ENCODE measurements at regions not wholly inside any gene's neighbourhood (a gene's known extent, or its start where the extent isn't known, plus 50 kb on each side); places are given as distances from the start of the nearest gene placed in this dataset.

GRCh38 chr7:159237022-159237653, 92.5 kb upstream of the VIPR2 start:
- no peak for TF ChIP-seq POLR2A (IDR thresholded peaks at IDR 0.05)
- no peak for TF ChIP-seq CTCF (IDR thresholded peaks at IDR 0.05 in 4 of 5, conservative IDR thresholded peaks at IDR 0.05 in 1 of 5)
- DNase-seq: no peak
- H3K27ac ChIP-seq: no peak overlapping the region
- in situ Hi-C loops (cut with MboI; ENCODE audit: low sequenced_read_pairs in 4 of 4): no loop called here
- H3K9me3 ChIP-seq: no peaks in the 10 kb centered on the region
- ATAC-seq: no peak
- H3K4me3 ChIP-seq: no peak overlapping the region
- no peaks in the 10 kb centered on the region for H3K4me1 ChIP-seq
- H3K27me3 ChIP-seq: no peaks in the 10 kb centered on the region
- no peaks in the 10 kb centered on the region for H3K36me3 ChIP-seq
- intact Hi-C loops (cut with DNase I; ENCODE audit: low total_unique reads): no loop called here

DNA sequence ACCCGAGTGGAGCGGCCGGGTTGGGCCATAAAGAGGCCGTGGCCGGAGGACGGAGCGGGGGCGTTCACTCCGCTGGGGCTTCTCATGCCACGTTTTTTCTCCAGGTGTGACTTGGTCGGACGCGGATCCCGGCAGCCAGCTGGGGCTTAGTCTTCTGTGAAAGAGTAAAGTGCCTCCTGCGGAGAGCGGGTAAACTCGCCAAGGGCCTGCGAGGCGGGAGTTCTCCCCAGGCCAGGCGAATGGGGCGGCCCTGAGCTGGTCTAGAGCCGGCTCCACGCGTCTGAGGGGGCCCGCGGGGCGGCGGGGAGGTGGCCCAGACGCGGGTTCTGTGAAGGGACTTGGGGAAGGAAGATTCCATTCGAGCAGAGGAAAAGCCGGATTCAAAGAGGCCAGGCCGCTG, 86.3 kb upstream of the VIPR2 start:
- no peak for DNase-seq
- in situ Hi-C loops (cut with MboI; ENCODE audit: low sequenced_read_pairs in 4 of 4) (no loop called here), intact Hi-C loops (cut with DNase I; ENCODE audit: low total_unique reads) (no loop called here)
- TF ChIP-seq POLR2A (IDR thresholded peaks at IDR 0.05) (no peak), CTCF (IDR thresholded peaks at IDR 0.05 in 4 of 5, conservative IDR thresholded peaks at IDR 0.05 in 1 of 5) (no peak)
- no peak overlapping the region for H3K27ac ChIP-seq
- H3K4me1 ChIP-seq: no peaks in the 10 kb centered on the region
- H3K4me3 ChIP-seq: no peak overlapping the region
- no peaks in the 10 kb centered on the region for H3K36me3 ChIP-seq
- no peak for ATAC-seq
- no peaks in the 10 kb centered on the region for H3K27me3 ChIP-seq
- no peaks in the 10 kb centered on the region for H3K9me3 ChIP-seq

DNA sequence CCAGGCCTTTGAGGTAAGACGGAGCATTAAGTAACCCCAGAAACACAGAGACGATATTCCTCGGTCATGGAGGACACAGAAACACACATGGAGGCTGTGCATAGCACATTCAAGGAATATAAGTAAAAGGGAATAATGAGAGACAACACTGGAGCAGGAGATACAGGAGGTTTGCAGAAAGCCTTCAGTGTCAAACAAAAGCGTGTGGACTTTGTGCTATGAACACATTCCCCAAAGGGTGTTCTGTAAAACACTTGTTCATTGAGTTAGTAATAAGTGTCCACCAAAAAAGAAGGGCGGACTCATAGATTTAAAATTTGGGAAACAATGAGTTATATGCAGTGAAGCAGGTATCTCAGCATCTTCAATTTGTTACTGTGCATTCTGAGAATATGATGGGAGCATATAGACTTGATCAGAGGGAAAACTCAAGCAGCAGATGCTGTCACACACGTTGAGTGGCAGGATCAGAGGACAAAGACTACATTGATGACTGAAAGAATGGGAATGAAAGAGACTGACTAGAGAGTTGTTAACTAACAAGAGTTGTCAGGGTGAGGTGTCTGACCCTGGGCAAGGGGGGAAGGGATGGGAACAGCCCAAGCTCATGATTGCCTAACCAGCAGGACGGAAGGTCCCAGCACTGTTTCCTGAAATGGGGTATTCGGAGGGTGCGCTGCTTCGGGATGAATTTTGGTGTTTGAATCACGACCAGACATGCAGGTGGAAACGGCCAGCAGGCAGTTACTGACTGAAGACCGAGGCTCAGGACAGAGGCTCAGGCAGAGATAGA, 85.2 kb upstream of the VIPR2 start:
- intact Hi-C loops (cut with DNase I; ENCODE audit: low total_unique reads): no loop called here
- no peak for ATAC-seq
- H3K4me1 ChIP-seq: no peaks in the 10 kb centered on the region
- no peaks in the 10 kb centered on the region for H3K36me3 ChIP-seq
- TF ChIP-seq CTCF (IDR thresholded peaks at IDR 0.05 in 4 of 5, conservative IDR thresholded peaks at IDR 0.05 in 1 of 5) (no peak), POLR2A (IDR thresholded peaks at IDR 0.05) (no peak)
- no peak overlapping the region for H3K4me3 ChIP-seq
- H3K27ac ChIP-seq: no peak overlapping the region
- no peaks in the 10 kb centered on the region for H3K9me3 ChIP-seq
- in situ Hi-C loops (cut with MboI; ENCODE audit: low sequenced_read_pairs in 4 of 4): no loop called here
- no peaks in the 10 kb centered on the region for H3K27me3 ChIP-seq
- no peak for DNase-seq

DNA sequence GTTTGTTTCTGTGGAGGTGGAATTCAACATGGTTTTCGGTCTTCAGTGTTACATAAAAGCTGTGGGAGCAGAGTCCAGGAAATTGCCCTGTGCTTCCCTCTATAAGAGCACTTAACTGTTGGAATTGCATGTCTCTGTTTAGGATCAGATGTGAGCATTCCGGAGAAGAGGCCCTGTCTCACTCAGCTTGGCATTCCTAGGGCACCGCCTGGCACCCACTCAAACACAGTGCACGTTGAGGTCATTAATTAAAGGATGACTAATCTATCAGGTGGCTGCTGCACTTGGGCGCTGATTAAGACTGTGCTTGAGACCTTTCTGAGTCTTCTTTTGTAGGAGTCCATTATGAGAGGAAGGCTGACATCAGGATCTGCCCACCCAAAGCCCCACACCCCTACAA, 82.8 kb upstream of the VIPR2 start:
- ATAC-seq (no peak), DNase-seq (no peak)
- no peak overlapping the region for H3K4me3 ChIP-seq
- intact Hi-C loops (cut with DNase I; ENCODE audit: low total_unique reads) (no loop called here), in situ Hi-C loops (cut with MboI; ENCODE audit: low sequenced_read_pairs in 4 of 4) (no loop called here)
- H3K27ac ChIP-seq: no peak overlapping the region
- no peaks in the 10 kb centered on the region for H3K36me3 ChIP-seq
- no peak for TF ChIP-seq POLR2A (IDR thresholded peaks at IDR 0.05)
- TF ChIP-seq CTCF (IDR thresholded peaks at IDR 0.05 in 4 of 5, conservative IDR thresholded peaks at IDR 0.05 in 1 of 5): no peak
- H3K9me3 ChIP-seq: no peaks in the 10 kb centered on the region
- no peaks in the 10 kb centered on the region for H3K4me1 ChIP-seq
- no peaks in the 10 kb centered on the region for H3K27me3 ChIP-seq

Data from gastrocnemius medialis (tissue), 4 donors.